Medulla oblongata (tissue), 1 donor: ENCODE measurements at regions not wholly inside any gene's neighbourhood (a gene's known extent, or its start where the extent isn't known, plus 50 kb on each side); places are given as distances from the start of the nearest gene placed in this dataset.

ENCODE experiments used
- DNase-seq: peaks from one replicate; pipeline ENCODE4 v3.0.0-alpha.2; 2015; ENCODE audit errors: extremely low spot score

DNA sequence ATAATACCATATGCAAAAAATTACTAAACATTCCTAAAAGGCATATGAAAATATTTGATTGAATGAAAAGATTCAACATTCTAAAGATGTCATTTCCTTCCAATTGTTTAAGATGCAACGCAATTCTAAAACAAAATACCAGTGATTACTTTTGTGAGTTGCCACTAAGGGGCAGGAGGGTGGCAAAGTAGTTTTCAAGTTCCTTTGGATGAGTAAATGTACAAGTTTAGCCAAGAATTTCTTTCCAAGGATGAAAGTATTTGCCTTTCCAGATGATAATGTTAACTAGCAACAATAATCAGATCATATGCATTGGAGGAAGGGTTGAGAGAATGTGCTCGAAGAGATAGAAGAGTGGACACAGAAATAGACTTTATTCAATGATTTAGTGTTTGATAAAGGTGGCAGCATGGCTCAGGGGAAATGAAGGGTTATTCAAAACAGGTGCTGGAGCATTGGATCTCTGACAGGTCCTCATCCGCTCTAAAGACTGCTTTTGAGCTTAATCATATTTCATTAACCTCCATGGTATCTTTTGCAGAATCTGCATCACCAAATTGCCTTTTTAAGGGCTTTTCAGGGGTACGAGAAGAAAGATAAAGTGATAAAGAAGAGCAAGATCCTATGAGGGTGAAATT, 678.5 kb upstream of the TBX3 start:
- DNase-seq: no peak

DNA sequence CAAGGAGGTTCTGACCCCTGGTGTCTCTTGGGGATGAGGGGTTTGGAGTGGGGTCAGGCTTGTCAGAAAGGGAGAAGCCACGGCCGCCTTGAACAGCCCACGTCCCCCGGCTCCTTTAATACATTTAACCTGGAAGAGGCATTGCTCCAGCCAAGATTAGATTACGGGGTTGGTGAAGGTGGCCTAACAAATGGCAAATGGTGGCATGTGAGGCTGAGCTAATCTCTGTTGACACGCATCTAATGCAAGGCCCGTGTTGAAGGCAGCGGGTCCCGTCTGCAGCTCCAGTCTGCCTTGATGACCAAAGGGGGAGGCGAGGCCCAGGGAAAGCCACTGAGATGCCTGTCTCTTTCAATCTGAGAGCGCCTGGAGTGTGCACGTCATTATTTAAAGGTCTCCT, 673.7 kb upstream of the TBX3 start:
- DNase-seq: no peak

DNA sequence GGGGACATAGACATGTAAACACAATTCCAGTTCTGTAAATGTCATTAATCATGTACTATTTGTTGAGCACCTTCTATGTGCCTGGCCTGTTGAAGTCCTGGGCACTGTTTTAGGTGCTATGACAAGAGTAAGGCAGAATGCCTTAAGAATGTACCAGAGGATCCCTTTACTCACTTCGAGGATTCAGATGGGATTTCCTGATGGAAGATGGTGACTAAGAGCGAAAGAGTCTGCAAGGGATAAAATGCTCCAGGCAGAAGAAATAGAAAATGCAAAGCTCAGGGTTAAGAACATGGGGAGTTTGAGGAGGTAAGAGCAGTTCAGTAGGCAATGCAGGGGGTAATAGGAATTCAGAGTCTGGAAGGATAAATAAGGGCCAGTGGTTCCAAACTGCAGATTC, 671.3 kb upstream of the TBX3 start:
- no peak for DNase-seq

- DNase-seq: no peak
Observed at GRCh38 chr12:115354007-115354890, 670.3 kb upstream of the TBX3 start.

- no peak for DNase-seq
Observed at GRCh38 chr12:115353467-115353866, 669.5 kb upstream of the TBX3 start.

GRCh38 chr12:115351514-115352077, 667.6 kb upstream of the TBX3 start:
- DNase-seq: no peak

DNA sequence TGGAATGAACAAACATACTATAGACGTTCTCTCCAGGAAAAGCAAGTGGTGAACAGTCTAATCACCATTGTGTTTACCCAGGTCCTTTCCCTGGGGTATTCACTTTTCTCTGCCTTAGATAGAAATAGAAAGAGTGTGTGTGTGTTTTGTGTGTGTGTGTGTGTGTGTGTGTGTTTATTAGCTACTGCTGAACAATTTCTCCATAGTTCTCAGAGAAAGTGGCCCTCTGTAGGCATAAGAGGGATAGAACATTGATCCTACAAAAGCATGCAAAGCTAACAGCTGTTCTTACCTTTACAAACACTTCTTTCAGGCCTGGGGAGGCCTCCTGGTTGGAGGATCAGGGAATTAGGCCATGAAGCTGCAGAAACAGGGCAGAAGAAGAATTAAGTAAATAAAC, 665.7 kb upstream of the TBX3 start:
- no peak for DNase-seq

- DNase-seq: no peak
Observed at GRCh38 chr12:115348301-115348700, 664.3 kb upstream of the TBX3 start.

- no peak for DNase-seq
Observed at GRCh38 chr12:115343601-115344000, 659.6 kb upstream of the TBX3 start.

GRCh38 chr12:115343008-115343407, 659.0 kb upstream of the TBX3 start:
- no peak for DNase-seq

DNA sequence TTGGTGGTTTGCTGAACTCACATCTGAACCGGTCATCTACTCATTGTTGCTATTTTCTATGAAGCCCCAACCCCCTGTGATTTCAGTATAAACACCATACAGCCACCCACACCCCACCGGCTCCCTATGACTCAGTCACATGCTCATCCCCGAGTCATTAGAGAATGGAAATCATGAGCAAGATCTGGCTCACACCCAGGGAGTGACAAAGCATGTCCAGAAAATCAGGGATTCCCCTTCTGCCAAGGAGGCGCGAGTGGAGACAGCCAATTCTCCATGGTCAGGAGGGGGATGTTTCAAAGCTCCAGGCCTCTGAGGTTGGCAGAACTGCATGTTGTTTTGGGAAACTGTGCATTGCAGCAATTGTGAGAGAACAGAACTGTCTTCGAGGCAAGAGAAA, 657.5 kb upstream of the TBX3 start:
- DNase-seq: peak; percentile 66

DNA sequence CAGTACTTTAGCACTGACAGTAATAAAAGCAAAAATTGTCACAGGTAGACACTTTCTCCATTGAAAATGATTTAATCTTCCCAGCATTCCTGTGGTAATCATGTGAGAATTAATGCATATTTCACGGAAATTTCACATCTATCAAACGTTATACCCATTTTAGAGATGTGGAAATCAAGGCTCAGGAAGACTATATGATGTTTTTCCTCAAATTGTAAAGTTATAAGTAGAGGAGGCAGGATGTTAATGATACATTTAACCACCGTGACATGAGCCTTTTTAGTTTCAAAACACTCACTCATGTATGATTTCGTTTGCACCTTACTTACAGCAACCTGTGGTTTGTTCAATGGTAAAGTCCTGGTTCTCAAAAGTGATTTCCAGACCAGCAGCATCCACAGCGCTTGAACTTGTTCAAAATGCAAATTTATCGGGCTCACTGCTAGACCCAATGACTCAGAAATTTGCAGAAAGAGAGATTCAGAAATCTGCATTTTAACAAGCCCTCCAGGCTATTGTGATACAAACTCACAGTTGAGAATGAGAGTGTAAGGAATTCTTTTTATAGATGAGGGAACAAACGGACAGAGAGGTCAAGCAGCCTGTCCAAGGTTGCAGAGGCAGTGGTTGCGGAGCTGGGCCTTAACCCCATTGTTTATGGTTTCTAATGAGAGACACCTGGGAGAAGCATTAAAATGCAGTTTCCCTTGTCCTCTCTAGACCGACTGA, 654.8 kb upstream of the TBX3 start:
- DNase-seq: no peak

- DNase-seq: peak; percentile 61
Observed at GRCh38 chr12:115337693-115338543, 653.9 kb upstream of the TBX3 start.

- DNase-seq: no peak
Observed at GRCh38 chr12:115336506-115336905, 652.5 kb upstream of the TBX3 start.

- DNase-seq: no peak
Observed at GRCh38 chr12:115335594-115335993, 651.6 kb upstream of the TBX3 start.

DNA sequence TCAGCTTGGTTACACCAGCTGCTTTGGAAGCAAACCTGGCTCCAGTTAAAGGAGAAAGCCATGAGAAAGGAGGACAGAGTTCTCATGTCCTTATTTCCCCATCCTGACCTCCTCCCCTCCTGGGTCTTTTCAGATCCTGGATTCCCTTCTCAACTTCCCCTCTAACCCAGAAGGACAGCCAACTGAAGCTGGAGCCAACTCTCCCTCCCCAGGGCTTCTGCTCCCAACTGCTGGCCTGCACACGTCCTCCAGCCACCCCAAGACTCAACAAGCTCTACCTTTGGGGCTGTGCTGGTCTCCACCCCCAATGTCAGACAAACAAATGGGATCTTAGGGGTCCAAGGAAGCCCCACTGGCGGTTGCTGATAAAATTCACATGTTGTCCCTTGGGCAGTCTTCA, 651.1 kb upstream of the TBX3 start:
- DNase-seq: no peak

GRCh38 chr12:115332945-115333344, 649.0 kb upstream of the TBX3 start:
- no peak for DNase-seq

GRCh38 chr12:115325858-115326257, 641.9 kb upstream of the TBX3 start:
- DNase-seq: peak; percentile 33

DNA sequence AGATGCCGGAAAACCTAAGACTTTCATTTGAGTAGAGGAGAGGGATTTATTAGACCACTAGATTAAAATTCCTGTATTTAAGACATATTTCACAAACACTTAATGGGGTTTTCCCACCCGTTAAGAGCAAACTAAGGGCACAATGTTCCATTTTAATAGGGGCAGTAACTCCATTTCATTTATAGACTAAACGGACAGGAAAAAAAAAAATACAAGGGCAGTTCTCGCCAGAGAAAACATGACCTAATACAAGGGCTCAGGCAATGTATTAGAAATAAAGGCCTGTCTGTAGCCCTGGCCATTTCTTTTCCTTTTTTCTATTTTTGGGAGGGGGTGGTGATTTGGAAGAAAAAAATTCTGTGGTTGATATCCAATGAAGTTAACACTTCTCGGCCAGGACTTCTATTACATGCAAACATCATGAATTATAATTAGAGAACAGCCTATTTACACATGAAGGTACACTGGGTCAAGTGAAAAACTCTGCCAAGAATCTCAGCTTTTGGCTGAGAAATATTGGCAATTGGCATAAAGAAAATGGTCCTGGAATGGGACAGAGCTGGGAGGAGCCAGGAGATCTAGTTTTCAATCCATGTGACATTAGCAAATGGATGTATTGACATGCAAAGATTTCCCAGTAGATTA, 641.1 kb upstream of the TBX3 start:
- DNase-seq: peak; percentile 48

GRCh38 chr12:115323223-115323905, 639.4 kb upstream of the TBX3 start:
- no peak for DNase-seq
